NT2/D1 (cell line): ENCODE measurements at regions not wholly inside any gene's neighbourhood (a gene's known extent, or its start where the extent isn't known, plus 50 kb on each side); places are given as distances from the start of the nearest gene placed in this dataset.

Source experiments
- SUZ12 ChIP-seq: IDR thresholded peaks from 2 replicates; pipeline ENCODE4 v1.6.1; 2011; ENCODE audit not compliant: insufficient read length, insufficient read depth; ENCODE audit errors: extremely low read depth
- YY1 ChIP-seq: IDR thresholded peaks from 2 replicates; pipeline ENCODE4 v1.6.1; 2011; ENCODE audit not compliant: insufficient read length, insufficient read depth
- ZNF274 ChIP-seq: IDR thresholded peaks from 2 replicates; pipeline ENCODE4 v1.6.1; 2011; ENCODE audit warnings: mild to moderate bottlenecking, low read depth, low read length

GRCh38 chr19:56953470-56953869, 112.9 kb upstream of the PEG3 start:
- TF ChIP-seq YY1: no peak
- no peak for TF ChIP-seq SUZ12
- TF ChIP-seq ZNF274: no peak
